ENCODE measurements at regions not wholly inside any gene's neighbourhood (a gene's known extent, or its start where the extent isn't known, plus 50 kb on each side); places are given as distances from the start of the nearest gene placed in this dataset.

DNA sequence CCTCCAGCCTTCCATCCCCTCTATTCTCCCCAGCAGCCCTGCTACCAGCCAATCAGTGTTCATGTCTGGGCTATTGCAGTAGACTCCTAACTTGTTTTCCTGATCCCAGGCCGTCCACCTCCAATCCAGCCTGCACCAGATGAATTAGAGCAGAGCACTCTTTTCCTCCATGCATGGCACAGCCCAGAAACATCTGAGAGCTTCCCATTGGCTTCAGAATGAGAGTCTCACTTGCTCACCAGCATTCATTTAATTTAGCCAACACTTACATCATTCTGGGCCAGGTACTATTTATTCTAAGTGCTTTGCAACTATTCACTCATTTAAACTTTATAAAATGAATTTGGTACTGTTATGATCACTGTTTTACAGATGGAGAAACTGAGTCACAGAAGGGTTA lies 51.4 kb upstream of the DUSP5 start:
- TF ChIP-seq, protein P1, sequence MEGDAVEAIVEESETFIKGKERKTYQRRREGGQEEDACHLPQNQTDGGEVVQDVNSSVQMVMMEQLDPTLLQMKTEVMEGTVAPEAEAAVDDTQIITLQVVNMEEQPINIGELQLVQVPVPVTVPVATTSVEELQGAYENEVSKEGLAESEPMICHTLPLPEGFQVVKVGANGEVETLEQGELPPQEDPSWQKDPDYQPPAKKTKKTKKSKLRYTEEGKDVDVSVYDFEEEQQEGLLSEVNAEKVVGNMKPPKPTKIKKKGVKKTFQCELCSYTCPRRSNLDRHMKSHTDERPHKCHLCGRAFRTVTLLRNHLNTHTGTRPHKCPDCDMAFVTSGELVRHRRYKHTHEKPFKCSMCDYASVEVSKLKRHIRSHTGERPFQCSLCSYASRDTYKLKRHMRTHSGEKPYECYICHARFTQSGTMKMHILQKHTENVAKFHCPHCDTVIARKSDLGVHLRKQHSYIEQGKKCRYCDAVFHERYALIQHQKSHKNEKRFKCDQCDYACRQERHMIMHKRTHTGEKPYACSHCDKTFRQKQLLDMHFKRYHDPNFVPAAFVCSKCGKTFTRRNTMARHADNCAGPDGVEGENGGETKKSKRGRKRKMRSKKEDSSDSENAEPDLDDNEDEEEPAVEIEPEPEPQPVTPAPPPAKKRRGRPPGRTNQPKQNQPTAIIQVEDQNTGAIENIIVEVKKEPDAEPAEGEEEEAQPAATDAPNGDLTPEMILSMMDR (IDR thresholded peaks at IDR 0.05; ENCODE audit: extremely low read depth, insufficient read depth, missing control alignments) = no peak
- in situ Hi-C loops (cut with MboI; ENCODE audit: low pct_unique_long_range_greater_than_20kb, low sequenced_read_pairs, unreplicated experiment) = no loop called here
- DNase-seq (ENCODE audit: low spot score) = no peak

DNA sequence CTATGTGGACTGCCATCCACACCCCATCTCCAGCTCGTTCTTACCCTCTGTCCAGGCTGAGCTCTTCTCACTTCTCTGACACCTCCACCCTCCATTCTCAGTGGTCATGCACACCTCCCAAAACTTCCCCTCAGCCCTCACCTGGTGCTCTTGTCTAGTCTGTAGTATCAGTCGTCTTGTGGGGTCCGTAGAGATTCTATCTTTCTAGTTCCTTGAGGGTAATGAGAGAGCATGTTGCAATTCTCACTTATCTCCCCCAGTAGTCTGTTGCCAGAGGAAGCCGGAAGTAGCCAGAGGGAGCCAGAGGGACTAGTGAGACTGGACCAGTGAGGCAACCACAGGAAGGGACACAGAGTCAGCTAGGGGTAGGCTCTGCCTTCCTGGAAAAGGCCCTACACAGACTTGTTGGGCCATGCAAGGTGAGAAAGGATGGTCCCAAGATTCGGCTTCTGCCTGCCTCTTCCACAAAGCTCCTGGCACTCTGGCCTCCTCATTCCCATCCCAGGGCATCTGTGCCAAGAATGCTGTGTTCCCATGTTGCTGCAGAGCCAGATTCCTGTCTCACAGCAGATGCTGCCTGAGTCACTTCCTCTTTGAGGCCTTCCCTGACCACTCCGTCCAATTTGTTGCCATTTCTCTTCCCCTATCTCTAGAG lies 50.6 kb upstream of the DUSP5 start:
- in situ Hi-C loops (cut with MboI; ENCODE audit: low pct_unique_long_range_greater_than_20kb, low sequenced_read_pairs, unreplicated experiment) = no loop called here

DNA sequence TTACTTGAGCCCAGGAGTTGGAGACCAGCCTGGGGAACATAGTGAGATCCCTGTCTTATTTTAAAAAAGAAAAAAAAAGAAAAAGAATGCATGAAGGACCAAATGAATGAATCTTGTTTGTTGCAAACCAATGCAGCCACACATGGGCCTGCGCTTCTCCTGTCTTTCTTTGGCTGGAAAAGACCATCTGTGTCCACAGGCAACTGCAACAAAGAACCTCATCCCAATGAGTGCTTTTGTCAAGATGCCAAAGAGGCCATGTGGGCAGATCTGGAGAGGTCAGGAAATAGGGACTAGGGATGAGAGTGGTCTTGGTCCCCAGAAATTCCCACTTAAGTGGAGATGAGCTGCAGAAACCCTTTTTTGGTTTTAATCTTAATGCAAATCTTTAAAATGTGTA lies 49.8 kb upstream of the DUSP5 start:
- TF ChIP-seq, protein P1 (IDR thresholded peaks at IDR 0.05; ENCODE audit: extremely low read depth, insufficient read depth, missing control alignments) = no peak
- in situ Hi-C loops (cut with MboI; ENCODE audit: low pct_unique_long_range_greater_than_20kb, low sequenced_read_pairs, unreplicated experiment) = no loop called here

More for the DNA sequence above, 50.6 kb upstream of the DUSP5 start:
- DNase-seq (ENCODE audit: low spot score) = no peak
- TF ChIP-seq, protein P1 (IDR thresholded peaks at IDR 0.05; ENCODE audit: extremely low read depth, insufficient read depth, missing control alignments) = no peak

More for the DNA sequence above, 49.8 kb upstream of the DUSP5 start:
- DNase-seq (ENCODE audit: low spot score) = no peak
